Smooth muscle cell of the brain vasculature (primary cell): ENCODE measurements at regions not wholly inside any gene's neighbourhood (a gene's known extent, or its start where the extent isn't known, plus 50 kb on each side); places are given as distances from the start of the nearest gene placed in this dataset.

ENCODE experiments used
- DNase-seq: peaks from one replicate; pipeline ENCODE4 v3.0.0-alpha.2; 2012; ENCODE audit warnings: low read depth, low spot score

GRCh38 chr14:39781466-39781865, 349.2 kb upstream of the FBXO33 start:
- DNase-seq, result no peak

- DNase-seq, result no peak
Measured at GRCh38 chr14:39773387-39774126, 341.3 kb upstream of the FBXO33 start.

GRCh38 chr14:39772627-39773026, 340.4 kb upstream of the FBXO33 start:
- no peak for DNase-seq

- no peak for DNase-seq
Measured at GRCh38 chr14:39768589-39768988, 336.4 kb upstream of the FBXO33 start.

- no peak for DNase-seq
Measured at GRCh38 chr14:39766397-39767000, 334.3 kb upstream of the FBXO33 start.

- no peak for DNase-seq
Measured at GRCh38 chr14:39765676-39766075, 333.4 kb upstream of the FBXO33 start.

GRCh38 chr14:39763402-39763890, 331.2 kb upstream of the FBXO33 start:
- DNase-seq, result no peak

- DNase-seq, result no peak
Measured at GRCh38 chr14:39762576-39763401, 330.6 kb upstream of the FBXO33 start.

GRCh38 chr14:39755269-39755878, 323.1 kb upstream of the FBXO33 start:
- no peak for DNase-seq

GRCh38 chr14:39740454-39740853, 308.2 kb upstream of the FBXO33 start:
- DNase-seq, result no peak

- DNase-seq, result no peak
Measured at GRCh38 chr14:39739796-39740195, 307.6 kb upstream of the FBXO33 start.

GRCh38 chr14:39734306-39734705, 302.1 kb upstream of the FBXO33 start:
- no peak for DNase-seq

GRCh38 chr14:39733741-39734140, 301.5 kb upstream of the FBXO33 start:
- no peak for DNase-seq

- no peak for DNase-seq
Measured at GRCh38 chr14:39731912-39732311, 299.7 kb upstream of the FBXO33 start.

- DNase-seq, result no peak
Measured at GRCh38 chr14:39726563-39726962, 294.3 kb upstream of the FBXO33 start.

- DNase-seq, result no peak
Measured at GRCh38 chr14:39722547-39723273, 290.5 kb upstream of the FBXO33 start.

GRCh38 chr14:39716987-39717570, 284.8 kb upstream of the FBXO33 start:
- no peak for DNase-seq

GRCh38 chr14:39712293-39712999, 280.2 kb upstream of the FBXO33 start:
- DNase-seq, result no peak

GRCh38 chr14:39704594-39704993, 272.4 kb upstream of the FBXO33 start:
- no peak for DNase-seq

- DNase-seq, result no peak
Measured at GRCh38 chr14:39694341-39694740, 262.1 kb upstream of the FBXO33 start.
